ENCODE measurements at regions not wholly inside any gene's neighbourhood (a gene's known extent, or its start where the extent isn't known, plus 50 kb on each side); places are given as distances from the start of the nearest gene placed in this dataset.
A peak's percentile ranks its signal among the peaks of the same experiment; 100 is the strongest.

GRCh38 chr12:67916266-67916970 is 72.8 kb upstream of the IFNG-AS1 start:
- ATAC-seq, result peak; percentile 60
- Mint-ChIP-seq H3K4me1 (no peaks in the 10 kb centered on the region), H3K4me3 (no peak overlapping the region), H3K9me3 (no peaks in the 10 kb centered on the region), H3K27ac (no peak overlapping the region), H3K36me3 (no peaks in the 10 kb centered on the region)
- no peak for DNase-seq (ENCODE audit: low spot score in 2 of 2)

GRCh38 chr12:67917811-67918210 is 71.4 kb upstream of the IFNG-AS1 start:
- no peaks in the 10 kb centered on the region for H3K9me3 Mint-ChIP-seq
- ATAC-seq (no peak), DNase-seq (ENCODE audit: low spot score in 2 of 2) (no peak)
- H3K27ac Mint-ChIP-seq, result no peak overlapping the region
- no peaks in the 10 kb centered on the region for H3K4me1 Mint-ChIP-seq
- H3K4me3 Mint-ChIP-seq, result no peak overlapping the region
- H3K36me3 Mint-ChIP-seq, result no peaks in the 10 kb centered on the region

GRCh38 chr12:67918441-67918840 is 70.8 kb upstream of the IFNG-AS1 start:
- Mint-ChIP-seq H3K4me3 (no peak overlapping the region), H3K27ac (no peak overlapping the region), H3K4me1 (no peaks in the 10 kb centered on the region), H3K9me3 (no peaks in the 10 kb centered on the region), H3K36me3 (no peaks in the 10 kb centered on the region)
- DNase-seq (ENCODE audit: low spot score in 2 of 2) (no peak), ATAC-seq (no peak)

- ATAC-seq (no peak), DNase-seq (ENCODE audit: low spot score in 2 of 2) (no peak)
- Mint-ChIP-seq H3K27ac (no peak overlapping the region), H3K36me3 (no peaks in the 10 kb centered on the region), H3K4me3 (no peak overlapping the region), H3K9me3 (no peaks in the 10 kb centered on the region), H3K4me1 (no peaks in the 10 kb centered on the region)
Observed at GRCh38 chr12:67919406-67919805, 69.8 kb upstream of the IFNG-AS1 start.

GRCh38 chr12:67920413-67920812 is 68.8 kb upstream of the IFNG-AS1 start:
- ATAC-seq, result no peak
- Mint-ChIP-seq H3K4me1 (no peaks in the 10 kb centered on the region), H3K4me3 (no peak overlapping the region), H3K9me3 (no peaks in the 10 kb centered on the region), H3K27ac (no peak overlapping the region), H3K36me3 (no peaks in the 10 kb centered on the region)
- DNase-seq (ENCODE audit: low spot score in 2 of 2), result no peak

- no peak for DNase-seq (ENCODE audit: low spot score in 2 of 2)
- H3K27ac Mint-ChIP-seq, result no peak overlapping the region
- H3K4me3 Mint-ChIP-seq, result no peak overlapping the region
- H3K9me3 Mint-ChIP-seq, result no peaks in the 10 kb centered on the region
- no peaks in the 10 kb centered on the region for H3K4me1 Mint-ChIP-seq
- no peaks in the 10 kb centered on the region for H3K36me3 Mint-ChIP-seq
- no peak for ATAC-seq
Observed at GRCh38 chr12:67921286-67921685, 68.0 kb upstream of the IFNG-AS1 start.

- DNase-seq (ENCODE audit: low spot score in 2 of 2) (no peak), ATAC-seq (no peak)
- Mint-ChIP-seq H3K4me1 (no peaks in the 10 kb centered on the region), H3K27ac (no peak overlapping the region), H3K9me3 (no peaks in the 10 kb centered on the region), H3K36me3 (no peaks in the 10 kb centered on the region), H3K4me3 (no peak overlapping the region)
Observed at GRCh38 chr12:67922245-67922644, 67.0 kb upstream of the IFNG-AS1 start.

- Mint-ChIP-seq H3K36me3 (no peaks in the 10 kb centered on the region), H3K4me3 (no peak overlapping the region), H3K27ac (no peak overlapping the region), H3K4me1 (no peaks in the 10 kb centered on the region), H3K9me3 (no peaks in the 10 kb centered on the region)
- DNase-seq (ENCODE audit: low spot score in 2 of 2) (no peak), ATAC-seq (no peak)
Observed at GRCh38 chr12:67925077-67925476, 64.2 kb upstream of the IFNG-AS1 start.

- H3K27ac Mint-ChIP-seq, result no peak overlapping the region
- no peaks in the 10 kb centered on the region for H3K36me3 Mint-ChIP-seq
- no peak overlapping the region for H3K4me3 Mint-ChIP-seq
Observed at GRCh38 chr12:67925552-67925951, 63.7 kb upstream of the IFNG-AS1 start.

GRCh38 chr12:67926063-67926462 is 63.2 kb upstream of the IFNG-AS1 start:
- Mint-ChIP-seq H3K36me3 (no peaks in the 10 kb centered on the region), H3K4me1 (no peaks in the 10 kb centered on the region), H3K4me3 (no peak overlapping the region), H3K27ac (no peak overlapping the region), H3K9me3 (no peaks in the 10 kb centered on the region)
- ATAC-seq (no peak), DNase-seq (ENCODE audit: low spot score in 2 of 2) (no peak)

More at GRCh38 chr12:67925552-67925951, 63.7 kb upstream of the IFNG-AS1 start:
- DNase-seq (ENCODE audit: low spot score in 2 of 2), result no peak
- no peaks in the 10 kb centered on the region for H3K4me1 Mint-ChIP-seq
- no peak for ATAC-seq
- no peaks in the 10 kb centered on the region for H3K9me3 Mint-ChIP-seq

GRCh38 chr12:67927324-67927723 is 61.9 kb upstream of the IFNG-AS1 start:
- ATAC-seq (no peak), DNase-seq (ENCODE audit: low spot score in 2 of 2) (no peak)
- Mint-ChIP-seq H3K9me3 (no peaks in the 10 kb centered on the region), H3K36me3 (no peaks in the 10 kb centered on the region), H3K27ac (no peak overlapping the region), H3K4me3 (no peak overlapping the region), H3K4me1 (no peaks in the 10 kb centered on the region)

GRCh38 chr12:67927815-67928214 is 61.4 kb upstream of the IFNG-AS1 start:
- no peaks in the 10 kb centered on the region for H3K36me3 Mint-ChIP-seq
- ATAC-seq (no peak), DNase-seq (ENCODE audit: low spot score in 2 of 2) (no peak)
- no peak overlapping the region for H3K27ac Mint-ChIP-seq
- H3K4me3 Mint-ChIP-seq, result no peak overlapping the region
- H3K4me1 Mint-ChIP-seq, result no peaks in the 10 kb centered on the region
- no peaks in the 10 kb centered on the region for H3K9me3 Mint-ChIP-seq

GRCh38 chr12:67928621-67929383 is 60.4 kb upstream of the IFNG-AS1 start:
- no peak for DNase-seq (ENCODE audit: low spot score in 2 of 2)
- Mint-ChIP-seq H3K4me3 (no peak overlapping the region), H3K4me1 (no peaks in the 10 kb centered on the region), H3K27ac (no peak overlapping the region), H3K36me3 (no peaks in the 10 kb centered on the region), H3K9me3 (no peaks in the 10 kb centered on the region)
- no peak for ATAC-seq

- no peak for ATAC-seq
- Mint-ChIP-seq H3K36me3 (no peaks in the 10 kb centered on the region), H3K27ac (no peak overlapping the region), H3K9me3 (no peaks in the 10 kb centered on the region), H3K4me1 (no peaks in the 10 kb centered on the region), H3K4me3 (no peak overlapping the region)
- DNase-seq (ENCODE audit: low spot score in 2 of 2), result no peak
Observed at GRCh38 chr12:67929384-67929772, 59.9 kb upstream of the IFNG-AS1 start.

GRCh38 chr12:67937822-67938221 is 51.4 kb upstream of the IFNG-AS1 start:
- no peak overlapping the region for H3K4me3 Mint-ChIP-seq
- DNase-seq (ENCODE audit: low spot score in 2 of 2), result no peak
- no peaks in the 10 kb centered on the region for H3K36me3 Mint-ChIP-seq

More at GRCh38 chr12:67937822-67938221, 51.4 kb upstream of the IFNG-AS1 start:
- H3K4me1 Mint-ChIP-seq, result no peaks in the 10 kb centered on the region
- no peak for ATAC-seq
- H3K27ac Mint-ChIP-seq, result no peak overlapping the region
- no peaks in the 10 kb centered on the region for H3K9me3 Mint-ChIP-seq

All from stimulated activated effector memory CD8-positive, alpha-beta T cell treated with anti-CD3 and anti-CD28 coated beads, Interleukin-12 subunit alpha, Interleukin-12 subunit beta, amount 100 ng/mL, for 72 hours (primary cell).